IMR-90 (cell line): ENCODE measurements at regions not wholly inside any gene's neighbourhood (a gene's known extent, or its start where the extent isn't known, plus 50 kb on each side); places are given as distances from the start of the nearest gene placed in this dataset.

Experiments
- ATAC-seq: fragments of 200-7000 bp; cut with Tn5 transposase; 2 replicates; pipeline ENCODE4 v1.9.1; 2020; ENCODE audit warnings: low read depth, mild to moderate bottlenecking, moderate library complexity
- BruUV-seq: library from RNA; stranded (reverse); fragments of 400-500 nt; replicated peaks from 2 replicates; lab custom pipeline; 2021; lab: Mats Ljungman, UMichigan
- CTCF ChIA-PET: fragments of 300-600 bp; formaldehyde crosslinking; extraction: SDS; loops from one replicate; lab custom pipeline; 2021; ENCODE audit warnings: antibody characterized with exemption; lab: Yijun Ruan, JAX
- POLR2A ChIA-PET: fragments of 300-600 bp; sonication (Branson Sonifier 250); formaldehyde crosslinking; loops from one replicate; lab custom pipeline; 2022; ENCODE audit warnings: antibody characterized with exemption; ENCODE audit not compliant: unreplicated experiment; lab: Charles Lee
- DNase-seq: peaks from one replicate; pipeline ENCODE4 v3.0.0; 2013
- H2AFZ ChIP-seq: replicated peaks from 2 replicates; pipeline ENCODE3; 2013; ENCODE audit warnings: low read length, mild to moderate bottlenecking; ENCODE audit not compliant: poor library complexity
- H2AK5ac ChIP-seq: 2 replicates; pipeline ENCODE4 v1.6.1; 2013; ENCODE audit warnings: low read depth, low read length, inconsistent platforms
- H2AK9ac ChIP-seq: replicated peaks from 2 replicates; pipeline ENCODE3; 2013; ENCODE audit warnings: mild to moderate bottlenecking, low read depth, low read length, moderate library complexity; ENCODE audit not compliant: poor library complexity
- H2BK120ac ChIP-seq: 2 replicates; pipeline ENCODE4 v1.6.1; 2013; ENCODE audit warnings: low read depth, low read length, inconsistent platforms
- H2BK15ac ChIP-seq: 3 replicates; pipeline ENCODE4 v1.6.1; 2013; ENCODE audit warnings: low read depth, low read length, inconsistent platforms
- H2BK20ac ChIP-seq: 2 replicates; pipeline ENCODE4 v1.6.1; 2013; ENCODE audit warnings: low read depth, mild to moderate bottlenecking, inconsistent platforms, low read length, moderate library complexity
- H2BK5ac ChIP-seq: 2 replicates; pipeline ENCODE4 v1.6.1; 2013; ENCODE audit warnings: mild to moderate bottlenecking, low read depth, low read length, inconsistent platforms; ENCODE audit not compliant: poor library complexity, severe bottlenecking
- H3K14ac ChIP-seq: replicated peaks from 2 replicates; pipeline ENCODE4 v1.6.1; 2013; ENCODE audit warnings: low read depth, low read length, inconsistent platforms
- H3K18ac ChIP-seq: 2 replicates; pipeline ENCODE4 v1.6.1; 2013; ENCODE audit warnings: low read depth, low read length, control low read depth
- H3K23ac ChIP-seq: 2 replicates; pipeline ENCODE4 v1.6.1; 2013; ENCODE audit warnings: low read depth, low read length, inconsistent platforms
- H3K27ac ChIP-seq: 2 replicates; pipeline ENCODE4 v1.5.1; 2013; ENCODE audit warnings: mild to moderate bottlenecking, control low read depth, low read length; ENCODE audit not compliant: insufficient read depth
- H3K27me3 ChIP-seq: 2 replicates; pipeline ENCODE4 v1.6.1; 2013; ENCODE audit warnings: low read length; ENCODE audit not compliant: control insufficient read depth, insufficient read depth
- H3K36me3 ChIP-seq: 2 replicates; pipeline ENCODE4 v1.6.1; 2013; ENCODE audit warnings: low read length, mixed read lengths; ENCODE audit not compliant: control insufficient read depth, insufficient read depth
- H3K4ac ChIP-seq: 2 replicates; pipeline ENCODE4 v1.6.1; 2013; ENCODE audit warnings: low read depth, low read length, inconsistent platforms
- H3K4me1 ChIP-seq: 2 replicates; pipeline ENCODE4 v1.6.1; 2013; ENCODE audit warnings: low read length, mixed read lengths; ENCODE audit not compliant: control insufficient read depth, insufficient read depth
- H3K4me2 ChIP-seq: 2 replicates; pipeline ENCODE4 v1.6.1; 2013; ENCODE audit warnings: low read depth, mild to moderate bottlenecking, control low read depth, low read length, moderate library complexity
- H3K4me3 ChIP-seq: 2 replicates; pipeline ENCODE4 v1.5.1; 2013; ENCODE audit warnings: low read depth, mild to moderate bottlenecking, control low read depth, low read length, moderate library complexity; ENCODE audit not compliant: insufficient read depth
- H3K56ac ChIP-seq: 2 replicates; pipeline ENCODE4 v1.6.1; 2013; ENCODE audit warnings: low read length, inconsistent platforms; ENCODE audit not compliant: insufficient read depth; ENCODE audit errors: extremely low read depth
- H3K79me1 ChIP-seq, 2 experiments: 2 replicates each; pipeline ENCODE4 v1.6.1; 2013; ENCODE audit warnings: low read length in 2 of 2, inconsistent platforms in 1 of 2, low read depth in 1 of 2
- H3K9ac ChIP-seq: 2 replicates; pipeline ENCODE4 v1.6.1; 2013; ENCODE audit warnings: low read depth, low read length, control low read depth
- H3K9me1 ChIP-seq: 2 replicates; pipeline ENCODE4 v1.6.1; 2013; ENCODE audit warnings: low read length, inconsistent platforms; ENCODE audit not compliant: insufficient read depth
- H3K9me3 ChIP-seq: 2 replicates; pipeline ENCODE4 v1.6.1; 2013; ENCODE audit warnings: low read length; ENCODE audit not compliant: control insufficient read depth, insufficient read depth
- H4K20me1 ChIP-seq: 2 replicates; pipeline ENCODE4 v1.6.1; 2013; ENCODE audit warnings: low read length, inconsistent platforms; ENCODE audit not compliant: insufficient read depth
- H4K5ac ChIP-seq: 2 replicates; pipeline ENCODE4 v1.6.1; 2013; ENCODE audit warnings: mild to moderate bottlenecking, low read depth, low read length, control low read depth
- H4K8ac ChIP-seq, 2 experiments: 2 replicates each; pipeline ENCODE4 v1.6.1; 2013; ENCODE audit warnings: low read depth in 2 of 2, low read length in 2 of 2, control low read depth in 1 of 2, inconsistent platforms in 1 of 2
- H4K91ac ChIP-seq: 2 replicates; pipeline ENCODE4 v1.6.1; 2013; ENCODE audit warnings: low read depth, low read length, inconsistent platforms; ENCODE audit not compliant: insufficient read depth
- CEBPB ChIP-seq: IDR thresholded peaks from 2 replicates; pipeline ENCODE4 v1.6.1; 2012; ENCODE audit warnings: low read depth, low read length, improper control_type of control experiment
- CTCF ChIP-seq: conservative IDR thresholded peaks from 2 replicates; pipeline ENCODE4 v1.5.1; 2012; ENCODE audit warnings: mild to moderate bottlenecking, low read depth, low read length, improper control_type of control experiment
- ELK1 ChIP-seq: fragments of 150-350 bp; IDR thresholded peaks from 2 replicates; pipeline ENCODE4 v1.6.1; 2016; ENCODE audit warnings: low read depth, mild to moderate bottlenecking, low read length, moderate library complexity, borderline replicate concordance
- FOS ChIP-seq: fragments of 150-350 bp; IDR thresholded peaks from 2 replicates; pipeline ENCODE4 v1.6.1; 2016; ENCODE audit warnings: low read depth, low read length
- MAZ ChIP-seq: IDR thresholded peaks from 2 replicates; pipeline ENCODE4 v1.6.1; 2012; ENCODE audit warnings: low read depth, mild to moderate bottlenecking, low read length, improper control_type of control experiment, moderate library complexity, borderline replicate concordance
- MXI1 ChIP-seq: IDR thresholded peaks from 2 replicates; pipeline ENCODE4 v1.6.1; 2012; ENCODE audit warnings: low read depth, mild to moderate bottlenecking, low read length, moderate library complexity, borderline replicate concordance
- NFE2L2 ChIP-seq: fragments of 150-350 bp; IDR thresholded peaks from 2 replicates; pipeline ENCODE4 v1.6.1; 2016; ENCODE audit warnings: low read depth, mild to moderate bottlenecking, low read length
- POLR2A ChIP-seq: IDR thresholded peaks from 2 replicates; pipeline ENCODE4 v1.6.1; 2012; ENCODE audit warnings: mild to moderate bottlenecking, low read depth, low read length
- RCOR1 ChIP-seq: IDR thresholded peaks from 2 replicates; pipeline ENCODE4 v1.6.1; 2012; ENCODE audit warnings: mild to moderate bottlenecking, low read length, improper control_type of control experiment; ENCODE audit not compliant: insufficient replicate concordance
- RFX5 ChIP-seq: IDR thresholded peaks from 2 replicates; pipeline ENCODE4 v1.8.0; 2012; ENCODE audit warnings: low read depth, mild to moderate bottlenecking, low read length, moderate library complexity
- SMC3 ChIP-seq: fragments of 150-350 bp; IDR thresholded peaks from 2 replicates; pipeline ENCODE4 v1.6.1; 2016; ENCODE audit warnings: low read depth, mild to moderate bottlenecking, antibody characterized with exemption, low read length, moderate library complexity
- USF2 ChIP-seq: fragments of 150-350 bp; IDR thresholded peaks from 2 replicates; pipeline ENCODE4 v1.6.1; 2017; ENCODE audit warnings: mild to moderate bottlenecking, antibody characterized with exemption, low read length, low read depth
- WGBS, 2 experiments: methylation state at CpG; one replicate each; pipeline versions ENCODE4 v1.1.5 to v1.1.7; 2013; ENCODE audit warnings: missing lambda C conversion rate in 2 of 2; ENCODE audit not compliant: insufficient read length in 1 of 2; ENCODE audit errors: extremely low coverage in 2 of 2; 5-methylcytosine and 5-hydroxymethylcytosine counted together
- dilution Hi-C: fragments of 300-500 bp; cut with HindIII; formaldehyde crosslinking; loops from one replicate; pipeline ENCODE4 v1.14.3; 2018; ENCODE audit warnings: low sequenced_read_pairs; ENCODE audit not compliant: unreplicated experiment
- in situ Hi-C: fragments of 300-500 bp; cut with MboI; formaldehyde crosslinking; loops from 3 replicates; pipeline ENCODE4 v1.14.3; 2019; ENCODE audit warnings: low sequenced_read_pairs, inconsistent platforms, mixed read lengths
- intact Hi-C: fragments of 100-400 bp; cut with micrococcal nuclease; formaldehyde crosslinking; loops from 2 replicates; pipeline ENCODE4 v1.10.0; 2022

- Histone ChIP-seq H2BK20ac (no peak overlapping the region), H2BK5ac (no peak overlapping the region), H3K14ac (no peak overlapping the region), H4K91ac (no peak overlapping the region), H3K79me1 (no peaks in the 10 kb centered on the region), H3K4me2 (no peak overlapping the region), H4K5ac (no peak overlapping the region), H3K23ac (no peak overlapping the region), H3K4me1 (no peaks in the 10 kb centered on the region), H3K9me1 (no peaks in the 10 kb centered on the region), H2AK9ac (no peak overlapping the region), H3K18ac (no peak overlapping the region), H2BK15ac (no peak overlapping the region), H3K9ac (no peak overlapping the region), H3K4me3 (no peak overlapping the region), H2BK120ac (no peak overlapping the region), H3K4ac (no peak overlapping the region), H3K56ac (no peak overlapping the region), H3K36me3 (no peaks in the 10 kb centered on the region), H3K27ac (no peak overlapping the region), H4K20me1 (no peaks in the 10 kb centered on the region), H3K9me3 (peaks cover 7% of the 10 kb centered on the region; the same call in 1 of the 2 replicates), H2AK5ac (no peak overlapping the region), H4K8ac (no peak overlapping the region), H3K27me3 (no peaks in the 10 kb centered on the region), H2AFZ (no peak overlapping the region)
- ChIA-PET POLR2A (no interaction called here), CTCF (no interaction called here)
- TF ChIP-seq FOS (no peak), CEBPB (no peak), POLR2A (no peak), CTCF (no peak), RFX5 (no peak), MXI1 (no peak), NFE2L2 (no peak), USF2 (no peak), MAZ (no peak), RCOR1 (no peak), ELK1 (no peak), SMC3 (no peak)
- DNase-seq (no peak), ATAC-seq (no peak)
- intact Hi-C loops = no loop called here
- dilution Hi-C loops = no loop called here
- no TSS peak for BruUV-seq
- WGBS, 2 experiments = no CpG with 5 or more reads among the region's 4 CpGs
- in situ Hi-C loops = no loop called here
Measured at GRCh38 chr1:238233966-238234365, 343.2 kb upstream of the ZP4 start.
